ENCODE measurements at regions not wholly inside any gene's neighbourhood (a gene's known extent, or its start where the extent isn't known, plus 50 kb on each side); places are given as distances from the start of the nearest gene placed in this dataset.
A peak's percentile ranks its signal among the peaks of the same experiment; 100 is the strongest.
"Not testable (repeated sequence)": the region's sequence is repeated elsewhere in the genome, so short reads cannot be mapped to it uniquely, and the experiment has no call there.

GRCh38 chr7:116373229-116373628 lies 126.3 kb upstream of the CAV2 start:
- DNase-seq (ENCODE audit: low read depth in 2 of 2): not testable (repeated sequence)

- peak in 1 of 2 donors; percentile 41 for DNase-seq (ENCODE audit: low read depth in 2 of 2)
Observed at GRCh38 chr7:116377721-116378120, 121.8 kb upstream of the CAV2 start.

- no peak for DNase-seq (ENCODE audit: low read depth in 2 of 2)
Observed at GRCh38 chr7:116380025-116380424, 119.5 kb upstream of the CAV2 start.

- DNase-seq (ENCODE audit: low read depth in 2 of 2): no peak
Observed at GRCh38 chr7:116382375-116382774, 117.2 kb upstream of the CAV2 start.

GRCh38 chr7:116384936-116385635 lies 114.5 kb upstream of the CAV2 start:
- no peak for DNase-seq (ENCODE audit: low read depth in 2 of 2)

- DNase-seq (ENCODE audit: low read depth in 2 of 2): no peak
Observed at GRCh38 chr7:116386674-116387073, 112.9 kb upstream of the CAV2 start.

- DNase-seq (ENCODE audit: low read depth in 2 of 2): no peak
Observed at GRCh38 chr7:116390363-116390762, 109.2 kb upstream of the CAV2 start.

GRCh38 chr7:116392806-116393205 lies 106.7 kb upstream of the CAV2 start:
- peak in 1 of 2 donors; percentile 77 for DNase-seq (ENCODE audit: low read depth in 2 of 2)

GRCh38 chr7:116393654-116394053 lies 105.9 kb upstream of the CAV2 start:
- peak; percentile 93 to 98 for DNase-seq (ENCODE audit: low read depth in 2 of 2)

GRCh38 chr7:116394106-116394505 lies 105.4 kb upstream of the CAV2 start:
- DNase-seq (ENCODE audit: low read depth in 2 of 2): no peak

- DNase-seq (ENCODE audit: low read depth in 2 of 2): peak; percentile 88 to 95
Observed at GRCh38 chr7:116395141-116395791, 104.3 kb upstream of the CAV2 start.

GRCh38 chr7:116398672-116399071 lies 100.9 kb upstream of the CAV2 start:
- no peak for DNase-seq (ENCODE audit: low read depth in 2 of 2)

- peak; percentile 42 to 82 for DNase-seq (ENCODE audit: low read depth in 2 of 2)
Observed at GRCh38 chr7:116399819-116400218, 99.7 kb upstream of the CAV2 start.

GRCh38 chr7:116400522-116400921 lies 99.0 kb upstream of the CAV2 start:
- no peak for DNase-seq (ENCODE audit: low read depth in 2 of 2)

- peak in 1 of 2 donors; percentile 62 for DNase-seq (ENCODE audit: low read depth in 2 of 2)
Observed at GRCh38 chr7:116401711-116402110, 97.8 kb upstream of the CAV2 start.

GRCh38 chr7:116403265-116403664 lies 96.3 kb upstream of the CAV2 start:
- DNase-seq (ENCODE audit: low read depth in 2 of 2): no peak

GRCh38 chr7:116404389-116404788 lies 95.1 kb upstream of the CAV2 start:
- no peak for DNase-seq (ENCODE audit: low read depth in 2 of 2)

GRCh38 chr7:116405810-116406209 lies 93.7 kb upstream of the CAV2 start:
- no peak for DNase-seq (ENCODE audit: low read depth in 2 of 2)

GRCh38 chr7:116407165-116407564 lies 92.4 kb upstream of the CAV2 start:
- DNase-seq (ENCODE audit: low read depth in 2 of 2): no peak

- peak; percentile 26 to 60 for DNase-seq (ENCODE audit: low read depth in 2 of 2)
Observed at GRCh38 chr7:116408166-116408565, 91.4 kb upstream of the CAV2 start.

GRCh38 chr7:116408831-116409453 lies 90.6 kb upstream of the CAV2 start:
- DNase-seq (ENCODE audit: low read depth in 2 of 2): not testable (repeated sequence)

GRCh38 chr7:116410694-116411093 lies 88.8 kb upstream of the CAV2 start:
- DNase-seq (ENCODE audit: low read depth in 2 of 2): not testable (repeated sequence)

Measured in lung microvascular endothelial cell (primary cell).